Adrenal gland (tissue), 5 donors: ENCODE measurements at regions not wholly inside any gene's neighbourhood (a gene's known extent, or its start where the extent isn't known, plus 50 kb on each side); places are given as distances from the start of the nearest gene placed in this dataset.

Experiments
- POLR2A ChIP-seq, 2 donors: fragments of 450-650 bp; IDR thresholded peaks; one replicate each; pipeline ENCODE4 v1.6.1; 2017; ENCODE audit warnings: antibody characterized with exemption in 2 of 2, mild to moderate bottlenecking in 2 of 2, moderate library complexity in 1 of 2
- TF ChIP-seq, protein P1 (sequence below), 6 experiments: fragments of 450-650 bp in 4 of 6; fragments of 200-600 bp in 2 of 6; sonication (generic) in 1 of 6; IDR thresholded peaks; 1 replicate in 5 of 6; 2 replicates in 1 of 6; pipeline versions ENCODE4 v1.5.1 to v1.8.0; 2016 to 2021; ENCODE audit warnings: antibody characterized with exemption in 6 of 6, mild to moderate bottlenecking in 2 of 6, moderate library complexity in 1 of 6
- donor health status: DM: no; HTN: no; CAD: no.

DNA sequence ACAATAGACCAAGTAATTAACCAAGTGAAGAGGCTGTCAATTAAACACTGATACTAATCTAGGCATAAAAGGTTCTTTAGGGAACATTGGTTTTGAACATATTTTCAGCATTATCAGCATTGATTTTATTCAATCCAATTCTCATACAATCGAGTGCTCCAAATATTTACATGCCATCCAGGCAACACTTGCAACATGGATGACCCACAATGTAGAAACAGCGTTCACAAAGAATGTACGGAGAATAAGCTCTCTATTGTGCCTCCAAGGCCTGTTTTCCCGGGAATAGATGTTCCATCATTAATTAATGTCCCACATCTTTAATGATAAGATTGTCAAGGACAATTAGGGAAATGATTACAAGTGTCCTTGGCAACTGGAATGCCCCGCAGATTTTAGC is 117.4 kb downstream of the RFX6 start:
- TF ChIP-seq, protein P1, sequence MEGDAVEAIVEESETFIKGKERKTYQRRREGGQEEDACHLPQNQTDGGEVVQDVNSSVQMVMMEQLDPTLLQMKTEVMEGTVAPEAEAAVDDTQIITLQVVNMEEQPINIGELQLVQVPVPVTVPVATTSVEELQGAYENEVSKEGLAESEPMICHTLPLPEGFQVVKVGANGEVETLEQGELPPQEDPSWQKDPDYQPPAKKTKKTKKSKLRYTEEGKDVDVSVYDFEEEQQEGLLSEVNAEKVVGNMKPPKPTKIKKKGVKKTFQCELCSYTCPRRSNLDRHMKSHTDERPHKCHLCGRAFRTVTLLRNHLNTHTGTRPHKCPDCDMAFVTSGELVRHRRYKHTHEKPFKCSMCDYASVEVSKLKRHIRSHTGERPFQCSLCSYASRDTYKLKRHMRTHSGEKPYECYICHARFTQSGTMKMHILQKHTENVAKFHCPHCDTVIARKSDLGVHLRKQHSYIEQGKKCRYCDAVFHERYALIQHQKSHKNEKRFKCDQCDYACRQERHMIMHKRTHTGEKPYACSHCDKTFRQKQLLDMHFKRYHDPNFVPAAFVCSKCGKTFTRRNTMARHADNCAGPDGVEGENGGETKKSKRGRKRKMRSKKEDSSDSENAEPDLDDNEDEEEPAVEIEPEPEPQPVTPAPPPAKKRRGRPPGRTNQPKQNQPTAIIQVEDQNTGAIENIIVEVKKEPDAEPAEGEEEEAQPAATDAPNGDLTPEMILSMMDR (IDR thresholded peaks at IDR 0.05) = no peak
- no peak for TF ChIP-seq POLR2A (IDR thresholded peaks at IDR 0.05)
